ENCODE measurements at regions not wholly inside any gene's neighbourhood (a gene's known extent, or its start where the extent isn't known, plus 50 kb on each side); places are given as distances from the start of the nearest gene placed in this dataset.

- DNase-seq, result no peak
These were observed 520.8 kb downstream of the EPM2A start for GRCh38 chr6:145214570-145214969.

GRCh38 chr6:145224450-145224849, 510.9 kb downstream of the EPM2A start:
- no peak for DNase-seq

GRCh38 chr6:145225500-145225899, 509.8 kb downstream of the EPM2A start:
- DNase-seq, result no peak

- no peak for DNase-seq
These were observed 507.7 kb downstream of the EPM2A start for GRCh38 chr6:145227593-145227992.

- DNase-seq, result no peak
These were observed 506.2 kb downstream of the EPM2A start for GRCh38 chr6:145228962-145229582.

- no peak for DNase-seq
These were observed 501.4 kb downstream of the EPM2A start for GRCh38 chr6:145233955-145234354.

- DNase-seq, result no peak
These were observed 500.1 kb downstream of the EPM2A start for GRCh38 chr6:145235207-145235606.

- no peak for DNase-seq
These were observed 496.5 kb downstream of the EPM2A start for GRCh38 chr6:145238787-145239186.

GRCh38 chr6:145241039-145241438, 494.3 kb downstream of the EPM2A start:
- DNase-seq, result no peak

- no peak for DNase-seq
These were observed 493.6 kb downstream of the EPM2A start for GRCh38 chr6:145241721-145242120.

- no peak for DNase-seq
These were observed 490.8 kb downstream of the EPM2A start for GRCh38 chr6:145244349-145245100.

GRCh38 chr6:145245119-145245518, 490.2 kb downstream of the EPM2A start:
- no peak for DNase-seq

- no peak for DNase-seq
These were observed 487.5 kb downstream of the EPM2A start for GRCh38 chr6:145247692-145248419.

GRCh38 chr6:145250436-145250835, 484.9 kb downstream of the EPM2A start:
- no peak for DNase-seq

- DNase-seq, result no peak
These were observed 482.6 kb downstream of the EPM2A start for GRCh38 chr6:145252737-145253136.

GRCh38 chr6:145254649-145255401, 480.5 kb downstream of the EPM2A start:
- DNase-seq, result no peak

- DNase-seq, result no peak
These were observed 477.6 kb downstream of the EPM2A start for GRCh38 chr6:145257704-145258103.

GRCh38 chr6:145258122-145258521, 477.2 kb downstream of the EPM2A start:
- DNase-seq, result no peak

- no peak for DNase-seq
These were observed 474.7 kb downstream of the EPM2A start for GRCh38 chr6:145260484-145261175.

- no peak for DNase-seq
These were observed 473.6 kb downstream of the EPM2A start for GRCh38 chr6:145261758-145262157.

- DNase-seq, result no peak
These were observed 472.5 kb downstream of the EPM2A start for GRCh38 chr6:145262771-145263170.

GRCh38 chr6:145263778-145264211, 471.5 kb downstream of the EPM2A start:
- no peak for DNase-seq
